ENCODE measurements at regions not wholly inside any gene's neighbourhood (a gene's known extent, or its start where the extent isn't known, plus 50 kb on each side); places are given as distances from the start of the nearest gene placed in this dataset.

- peaks cover 22 to 42% (median 28%) of the 10 kb centered on the region in 3 experiments for H3K36me3 Mint-ChIP-seq (ENCODE audit: insufficient read depth in 1 of 3, low read depth in 3 of 3)
- H3K79me1 ChIP-seq (ENCODE audit: insufficient read depth, low read depth, low read length, poor library complexity, severe bottlenecking): no peaks in the 10 kb centered on the region
- no peak overlapping the region for H2BK120ac ChIP-seq (ENCODE audit: low read depth, low read length, poor library complexity, severe bottlenecking)
- H4K91ac ChIP-seq (ENCODE audit: insufficient read length, low read depth, low read length): no peak overlapping the region
- H2AK5ac ChIP-seq (ENCODE audit: insufficient read length, low read length): no peak overlapping the region
- H3K23me2 ChIP-seq (ENCODE audit: insufficient read length, low read depth, low read length, poor library complexity, severe bottlenecking): no peaks in the 10 kb centered on the region
- H2BK15ac ChIP-seq (ENCODE audit: low read depth, low read length): no peak overlapping the region
- H3K27me3 ChIP-seq (ENCODE audit: insufficient read depth, low read length): no peaks in the 10 kb centered on the region
- H2AFZ ChIP-seq (ENCODE audit: low read length): no peak overlapping the region
- no peak overlapping the region for H3K27ac ChIP-seq (ENCODE audit: insufficient read length, low read depth, low read length)
- no peak overlapping the region for H2BK5ac ChIP-seq (ENCODE audit: insufficient read length, low read length)
- WGBS (ENCODE audit: extremely low coverage, insufficient read length, low lambda C conversion rate): no CpG with 5 or more reads among the region's 3 CpGs
- no peak for TF ChIP-seq CTCF (conservative IDR thresholded peaks at IDR 0.05)
- H4K20me1 ChIP-seq (ENCODE audit: control insufficient read depth, insufficient read depth, insufficient read length): no peaks in the 10 kb centered on the region
- peaks cover 32 to 37% of the 10 kb centered on the region in 2 experiments for H3K9me3 Mint-ChIP-seq
- H3K4me1 Mint-ChIP-seq: peaks cover 26% of the 10 kb centered on the region in 2 experiments
- H3K14ac ChIP-seq (ENCODE audit: insufficient read depth, low read length): no peak overlapping the region
- no peak overlapping the region for H3K9ac ChIP-seq (ENCODE audit: extremely low read depth, insufficient read length, low read length)
- DNase-seq: no peak
- H2BK12ac ChIP-seq (ENCODE audit: insufficient read length, low read depth, low read length): no peak overlapping the region
- no peaks in the 10 kb centered on the region; the same call in 1 of the 2 replicates for H3K4me1 ChIP-seq (ENCODE audit: insufficient read depth, low read length)
- H4K8ac ChIP-seq (replicated peaks; ENCODE audit: insufficient read length, low read depth, low read length): no peak overlapping the region
- no peak overlapping the region for H3K4me2 ChIP-seq (ENCODE audit: insufficient read depth, insufficient read length, low read length)
- H3K4me3 Mint-ChIP-seq: no peak overlapping the region
- H3K27me3 Mint-ChIP-seq (ENCODE audit: low read depth): peaks cover 4% of the 10 kb centered on the region; the same call in 1 of the 2 replicates
- H2BK20ac ChIP-seq (ENCODE audit: low read depth, low read length, poor library complexity, severe bottlenecking): no peak overlapping the region
- H3K18ac ChIP-seq (ENCODE audit: insufficient read length, low read depth, low read length): no peak overlapping the region
- H3K23ac ChIP-seq (ENCODE audit: insufficient read length, low read depth, low read length): no peak overlapping the region
- H3K4ac ChIP-seq (ENCODE audit: low read depth, low read length): no peak overlapping the region
- H3K79me2 ChIP-seq (ENCODE audit: insufficient read depth, low read length): no peaks in the 10 kb centered on the region
- H3K56ac ChIP-seq (ENCODE audit: insufficient read length, low read depth, low read length): no peak overlapping the region
- no peak overlapping the region for H4K5ac ChIP-seq (ENCODE audit: insufficient read length, low read depth, low read length)
- no peak overlapping the region for H3K27ac Mint-ChIP-seq
- H3K9me3 ChIP-seq (ENCODE audit: control insufficient read depth, low read depth, low read length): no peaks in the 10 kb centered on the region
- H3T11ph ChIP-seq (ENCODE audit: low read length): no peak overlapping the region
Observed at GRCh38 chr11:70925238-70925637, 327.1 kb downstream of the SHANK2 start.
